Embryonic facial prominence (tissue), 1 donor: ENCODE measurements at regions not wholly inside any gene's neighbourhood (a gene's known extent, or its start where the extent isn't known, plus 50 kb on each side); places are given as distances from the start of the nearest gene placed in this dataset.
"Not testable (repeated sequence)": the region's sequence is repeated elsewhere in the genome, so short reads cannot be mapped to it uniquely, and the experiment has no call there.

Experiments
- DNase-seq: peaks from one replicate; pipeline ENCODE4 v3.0.0-alpha.2; 2016; ENCODE audit errors: extremely low spot score

DNA sequence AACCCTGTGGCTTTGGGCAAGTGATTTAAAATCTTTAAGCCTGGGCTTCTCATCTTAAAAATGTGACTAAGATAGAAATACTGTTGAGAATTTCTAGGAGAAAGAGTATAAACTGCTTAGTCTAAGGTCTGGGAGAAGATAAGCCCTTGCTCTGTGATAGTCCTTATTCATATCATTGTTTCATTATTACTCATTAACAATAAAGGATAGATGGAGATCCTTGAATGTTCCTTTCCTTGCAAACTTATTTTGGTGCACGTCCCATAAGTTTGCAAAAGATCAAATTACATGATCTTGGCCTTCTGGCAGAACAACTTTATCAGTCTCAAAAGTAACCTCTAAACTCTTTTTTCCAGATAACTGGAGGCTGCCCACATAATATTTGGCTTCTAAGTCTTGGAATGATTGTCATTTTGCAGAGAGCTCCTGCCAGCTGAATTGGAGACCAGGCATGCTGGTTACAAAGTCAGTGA is 138.3 kb downstream of the FAM124B start:
- no peak for DNase-seq

DNA sequence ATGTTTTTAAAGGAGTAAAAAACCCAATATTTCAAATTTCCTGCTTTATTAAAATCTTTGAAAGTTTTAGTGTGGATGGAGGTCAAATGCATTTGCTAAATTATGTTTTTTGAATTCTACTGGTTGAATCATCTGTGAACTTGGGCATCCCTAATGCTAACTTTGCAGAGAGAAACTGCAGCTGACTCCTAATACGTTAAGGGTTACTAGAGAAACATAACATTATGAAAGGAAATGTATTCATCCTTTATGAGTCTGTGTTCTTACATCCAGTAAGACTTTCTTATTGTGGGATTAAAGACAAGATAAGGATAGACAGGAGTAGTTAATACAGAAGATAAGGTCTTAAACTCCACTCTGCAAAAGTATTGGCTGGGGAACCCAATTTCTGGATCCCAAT is 140.6 kb downstream of the FAM124B start:
- no peak for DNase-seq

DNA sequence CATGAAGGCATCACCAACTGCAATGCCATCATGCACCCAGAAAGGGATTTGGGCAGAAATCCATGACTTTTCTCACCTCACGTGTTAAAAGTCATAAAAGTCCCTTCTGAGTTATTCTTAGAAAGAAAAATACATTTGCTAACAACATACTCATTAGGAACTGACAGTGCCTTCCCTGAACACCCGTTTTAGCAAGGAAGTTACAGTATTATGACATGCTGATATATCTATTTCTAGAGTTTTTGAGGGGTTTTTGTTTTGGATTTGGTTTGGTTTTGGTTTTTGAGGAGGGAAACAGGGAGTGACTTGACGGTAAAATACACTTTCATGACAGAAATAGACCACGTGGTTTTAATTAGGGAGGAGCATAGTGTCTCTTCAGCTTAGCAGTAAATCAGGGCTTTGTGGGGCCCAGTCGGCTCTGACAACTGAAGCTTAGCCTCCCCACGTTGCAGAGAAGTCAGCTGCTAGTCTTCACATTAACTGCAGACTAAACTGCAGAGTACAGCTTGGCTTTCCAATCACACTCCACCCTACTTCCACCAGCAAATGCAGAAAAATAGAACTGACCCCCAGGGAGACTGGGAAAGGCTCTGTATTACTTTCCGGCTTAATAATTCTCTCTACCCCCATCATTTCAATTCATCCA is 141.4 kb downstream of the FAM124B start:
- DNase-seq: peak; percentile 48

GRCh38 chr2:224259831-224260230 is 142.1 kb downstream of the FAM124B start:
- no peak for DNase-seq

DNA sequence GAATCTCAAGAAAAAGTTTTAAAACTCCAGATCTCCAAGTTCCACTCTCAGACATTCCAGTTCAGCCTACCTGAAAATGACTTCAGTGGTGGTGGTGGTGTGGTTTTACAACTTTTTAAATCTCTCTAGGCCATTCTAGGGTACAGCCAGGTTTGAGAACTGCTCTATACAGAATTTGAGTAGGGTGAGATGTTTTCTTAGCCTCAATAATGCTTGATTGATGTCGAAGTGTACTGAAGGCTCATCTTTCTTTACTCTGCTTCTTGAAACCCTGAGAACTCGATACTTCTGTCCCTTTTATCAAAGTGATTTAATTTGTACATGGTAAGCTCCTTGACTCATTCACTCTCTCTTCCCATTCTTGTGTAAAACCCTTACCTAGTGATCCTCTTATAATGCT is 143.8 kb downstream of the FAM124B start:
- DNase-seq: no peak

DNA sequence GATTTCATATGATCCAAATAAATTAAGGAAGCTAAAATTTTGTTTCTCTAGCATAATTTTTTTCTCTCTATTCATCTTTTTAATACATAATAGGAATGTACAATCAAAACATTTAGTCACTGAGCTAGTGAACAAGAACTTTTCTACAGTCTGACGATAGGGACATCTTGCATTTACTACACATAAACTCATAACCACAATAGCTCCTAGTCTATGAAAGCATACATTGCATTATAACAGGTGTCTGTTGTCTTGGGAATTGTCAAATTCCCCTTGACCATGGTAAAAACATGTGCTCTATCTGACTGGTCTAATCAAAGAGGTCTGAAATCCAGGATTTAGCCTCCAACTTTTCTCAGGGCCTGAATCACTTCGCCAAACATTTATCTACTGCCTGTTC is 144.8 kb downstream of the FAM124B start:
- DNase-seq: no peak

DNA sequence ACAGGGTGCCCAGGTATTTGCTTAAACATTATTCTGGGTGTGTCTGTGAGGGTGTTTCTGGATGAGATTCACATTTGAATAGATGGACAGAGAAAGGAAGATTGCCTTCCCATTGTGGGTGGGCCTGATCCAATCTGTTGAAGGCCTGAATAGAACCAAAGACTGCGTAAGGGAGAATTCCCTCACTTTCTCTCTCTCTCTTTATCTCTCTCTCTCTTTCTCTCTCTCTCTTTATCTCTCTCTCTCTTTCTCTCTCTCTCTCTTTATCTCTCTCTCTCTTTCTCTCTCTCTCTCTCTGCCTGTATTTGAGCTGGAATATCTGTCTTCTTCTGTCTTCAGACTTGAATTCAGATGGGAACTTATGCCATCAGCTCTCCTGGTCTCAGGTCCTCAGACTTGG is 148.4 kb downstream of the FAM124B start:
- DNase-seq: no peak

DNA sequence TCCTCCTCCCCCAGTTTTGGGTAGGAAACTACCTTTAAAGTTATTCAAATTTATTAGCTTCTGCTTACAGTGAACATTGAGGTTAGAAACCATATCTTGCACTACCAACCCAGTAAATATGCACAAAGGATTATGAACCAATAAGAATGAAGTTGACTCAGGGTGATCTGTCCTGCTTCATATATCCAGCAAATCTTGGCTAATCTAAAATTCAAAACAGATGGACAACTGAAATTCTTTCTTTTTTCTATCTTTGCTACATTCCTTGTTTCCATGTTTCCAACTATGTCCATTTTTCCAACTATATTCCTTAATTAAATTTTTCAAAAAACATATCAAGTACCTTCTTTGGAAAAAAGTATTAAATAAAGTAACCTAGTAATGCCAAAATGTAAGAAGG is 149.3 kb downstream of the FAM124B start:
- DNase-seq: no peak

DNA sequence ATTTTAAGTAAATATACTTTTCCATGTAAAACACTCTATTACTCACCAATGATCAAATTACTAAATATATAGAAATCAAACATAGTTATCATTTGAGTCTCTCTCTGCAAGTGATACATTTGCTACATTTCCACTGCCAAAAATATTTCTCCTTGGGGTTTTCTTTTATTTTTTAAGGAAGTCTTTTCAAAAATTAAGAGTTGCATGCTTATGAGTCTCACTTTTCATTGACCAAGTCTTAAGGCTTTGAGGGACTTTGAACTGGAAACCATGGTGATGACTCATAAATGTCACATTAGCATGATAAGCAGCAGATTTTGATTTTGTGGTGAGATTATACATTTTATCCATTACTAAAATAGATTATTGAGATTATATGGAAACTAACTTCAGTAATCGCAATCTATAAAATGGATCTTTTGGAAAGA is 152.9 kb downstream of the FAM124B start:
- no peak for DNase-seq

DNA sequence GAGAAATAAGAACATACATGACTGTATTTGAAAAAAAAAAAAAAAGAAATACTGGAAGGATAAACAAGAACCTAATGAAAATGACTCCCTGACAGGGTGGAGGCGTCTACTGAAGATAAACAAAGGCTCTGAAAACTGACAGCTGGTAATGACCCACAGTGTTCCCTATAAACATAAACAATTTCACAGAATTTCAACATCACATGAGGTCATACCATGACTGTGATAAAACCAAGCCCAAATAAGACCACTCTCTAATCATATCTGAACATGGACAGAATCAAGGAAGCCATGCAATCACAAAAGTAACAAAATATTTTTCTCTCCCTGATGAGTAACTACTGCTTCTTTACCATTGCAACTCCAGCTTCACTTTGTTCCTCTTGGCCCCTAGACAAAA is 159.3 kb downstream of the FAM124B start:
- no peak for DNase-seq

GRCh38 chr2:224241812-224242211 is 160.1 kb downstream of the FAM124B start:
- no peak for DNase-seq

DNA sequence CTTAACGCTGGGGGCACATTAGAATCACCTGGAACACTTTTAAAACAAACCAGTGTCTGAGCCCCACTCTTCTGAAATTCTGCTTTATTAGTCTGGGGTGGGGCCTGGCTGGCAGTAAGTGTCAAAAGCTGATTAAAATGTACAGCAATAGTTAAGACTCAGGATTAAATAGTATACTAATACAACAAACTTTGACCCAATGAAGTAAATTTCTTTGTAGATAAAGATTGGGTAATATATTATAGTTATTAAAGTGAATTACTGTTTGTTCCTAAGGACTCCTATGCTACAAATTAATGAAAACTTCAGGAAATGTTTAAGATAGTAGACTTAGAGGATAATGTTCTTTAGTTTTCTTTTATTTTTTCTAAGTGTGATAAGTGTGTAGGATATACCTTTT is 160.9 kb downstream of the FAM124B start:
- no peak for DNase-seq

DNA sequence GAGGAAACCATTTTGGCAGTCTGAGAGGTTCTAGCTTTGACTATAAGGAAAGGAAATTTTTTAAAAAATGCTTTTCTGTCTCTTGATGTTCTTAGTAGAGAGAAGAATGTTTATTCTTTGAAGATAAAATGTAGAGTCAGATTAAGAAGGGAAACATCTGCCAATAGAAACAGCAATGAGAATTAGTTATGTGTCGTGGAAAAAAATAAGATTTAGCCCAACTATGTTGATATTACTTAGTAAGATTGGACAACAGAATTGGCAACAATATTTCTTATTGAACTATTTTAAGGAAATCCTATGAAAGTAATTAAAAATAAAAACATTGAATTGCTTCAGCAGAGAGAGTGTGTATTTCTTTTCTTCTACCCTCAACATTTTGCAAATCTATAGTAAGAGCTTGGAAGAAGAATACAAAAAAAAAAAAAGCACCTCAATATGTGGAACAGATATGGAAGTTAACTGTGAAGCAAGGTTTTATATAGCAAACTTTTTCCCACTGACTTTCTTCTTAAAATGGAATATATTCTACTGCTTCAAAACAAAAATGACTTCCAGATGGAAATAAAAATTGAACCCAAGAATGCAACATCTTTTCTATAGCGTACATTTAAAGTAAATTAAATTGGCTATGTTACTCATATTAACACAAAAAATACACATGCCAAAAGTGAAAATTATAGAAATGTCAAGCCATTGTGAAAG is 177.9 kb downstream of the FAM124B start:
- no peak for DNase-seq

DNA sequence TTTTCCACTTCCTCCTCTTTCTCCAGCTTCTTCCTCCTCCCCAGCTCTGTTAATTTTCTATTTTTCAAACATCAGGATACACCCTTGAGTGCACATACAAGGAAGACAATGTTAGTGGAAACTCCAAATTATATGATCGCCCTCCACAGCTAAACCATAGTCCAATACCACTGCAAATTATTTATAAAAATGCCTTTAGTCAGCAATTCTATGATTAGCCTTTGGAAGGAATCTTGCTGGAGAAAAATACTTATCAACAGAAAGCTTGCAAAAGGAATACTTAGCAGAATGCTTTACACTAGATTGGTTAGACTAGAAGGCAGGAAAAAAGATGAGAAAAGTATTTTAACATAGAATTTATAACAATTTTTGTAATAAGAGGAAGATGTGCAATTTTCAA is 178.9 kb downstream of the FAM124B start:
- DNase-seq: no peak

- no peak for DNase-seq
Measured at GRCh38 chr2:224222291-224222690, 179.6 kb downstream of the FAM124B start.

DNA sequence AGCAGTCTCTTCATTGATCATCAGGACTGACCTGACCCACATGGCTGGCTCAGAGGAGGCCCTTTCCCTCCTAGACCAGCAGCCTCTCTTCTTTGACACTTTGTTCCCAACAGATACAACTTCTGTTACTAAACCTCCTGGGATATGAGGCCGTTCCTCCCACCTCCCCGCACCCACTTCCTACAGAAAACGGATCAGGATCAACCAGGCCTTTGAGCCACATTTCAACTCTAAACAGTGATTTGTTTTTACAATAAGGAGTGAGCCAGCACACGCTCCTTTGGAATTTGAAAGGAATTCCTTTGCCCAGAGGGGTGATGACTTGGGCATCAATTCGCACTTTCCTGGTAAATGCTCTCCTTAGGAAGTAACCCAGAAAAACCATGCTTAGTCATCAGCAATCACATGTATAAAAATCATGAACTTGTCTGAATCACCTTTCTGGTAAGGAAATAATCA is 180.4 kb downstream of the FAM124B start:
- no peak for DNase-seq

- no peak for DNase-seq
Measured at GRCh38 chr2:224220586-224221255, 181.2 kb downstream of the FAM124B start.

- no peak for DNase-seq
Measured at GRCh38 chr2:224219781-224220180, 180.7 kb upstream of the SERPINE2 start.

DNA sequence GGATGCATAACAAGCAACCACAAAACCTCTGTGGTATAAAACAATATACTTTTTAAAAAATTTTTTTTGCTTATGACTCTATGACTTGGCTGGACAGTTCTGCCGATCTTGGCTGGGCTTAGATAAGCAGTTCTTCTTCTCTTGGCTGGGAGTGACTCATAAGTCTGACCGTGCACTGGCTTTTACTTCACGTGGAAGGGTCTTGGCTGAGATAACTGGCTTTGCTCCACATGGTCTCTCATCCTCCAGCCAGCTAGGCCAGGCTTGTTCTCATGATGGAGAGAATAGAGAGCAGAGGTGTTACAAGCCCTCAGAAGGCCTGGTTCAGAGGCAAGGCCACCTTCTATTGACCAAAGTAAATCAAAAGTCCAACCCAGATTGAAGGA is 178.9 kb upstream of the SERPINE2 start:
- DNase-seq: no peak

DNA sequence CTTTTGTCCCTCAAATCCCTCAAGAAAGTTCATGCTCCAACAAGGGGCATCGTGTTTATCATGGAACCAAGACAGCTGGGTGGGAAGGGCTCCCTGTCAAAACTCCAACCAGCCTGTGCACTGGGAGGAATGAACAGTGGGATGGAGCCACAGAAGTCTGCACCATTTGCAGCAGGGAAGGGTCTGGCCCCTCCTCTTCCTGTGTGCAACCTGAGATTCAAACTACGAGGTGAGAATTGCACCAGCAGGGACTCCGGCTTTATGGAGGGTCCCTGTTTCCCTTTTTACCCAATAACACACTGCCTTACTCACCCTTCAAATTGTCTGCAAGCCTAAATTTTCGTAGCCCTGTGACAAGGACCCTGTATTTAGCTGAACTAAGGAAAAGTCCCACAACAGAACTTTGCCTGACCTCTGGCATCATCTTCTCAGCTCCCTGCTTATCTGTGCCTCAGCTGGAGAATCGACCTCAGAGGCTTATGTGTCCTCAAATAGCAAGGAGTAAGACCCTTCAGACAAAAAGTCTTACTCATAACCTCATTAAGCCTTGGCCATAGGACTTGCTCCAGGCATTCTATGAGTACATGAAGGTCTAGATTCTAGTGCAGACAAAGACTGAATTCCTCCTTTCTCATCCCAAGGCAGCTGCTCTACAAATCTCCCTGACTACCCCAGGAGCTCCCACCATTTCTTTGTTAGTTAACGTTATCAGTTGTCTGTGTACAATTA is 178.3 kb upstream of the SERPINE2 start:
- no peak for DNase-seq

GRCh38 chr2:224215611-224216010 is 176.5 kb upstream of the SERPINE2 start:
- not testable (repeated sequence) for DNase-seq

GRCh38 chr2:224213396-224213795 is 174.3 kb upstream of the SERPINE2 start:
- DNase-seq: no peak
